ENCODE measurements at regions not wholly inside any gene's neighbourhood (a gene's known extent, or its start where the extent isn't known, plus 50 kb on each side); places are given as distances from the start of the nearest gene placed in this dataset.

DNA sequence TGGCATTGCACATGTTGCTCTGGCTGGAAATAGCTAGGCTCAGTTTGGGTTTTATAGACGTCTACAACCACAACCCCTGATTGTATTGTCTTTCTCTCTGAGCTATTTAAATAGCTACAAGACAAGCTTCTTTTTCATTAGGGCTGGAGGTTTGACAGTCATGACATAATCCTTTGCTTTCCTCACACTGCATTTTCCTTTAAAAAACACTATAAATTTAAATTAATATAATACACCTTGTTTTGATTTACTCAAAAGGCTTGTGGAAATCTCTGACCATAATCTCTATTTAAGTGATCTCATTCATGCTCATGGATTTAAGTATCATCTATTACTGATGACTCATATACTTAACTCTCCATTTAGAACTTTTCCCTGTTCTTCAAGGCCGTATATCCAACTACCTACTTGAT lies 50.4 kb upstream of the PTGFR start:
- Histone ChIP-seq H3K4me1 (ENCODE audit: control insufficient read depth, insufficient read depth, low read length, unreplicated experiment) (no peaks in the 10 kb centered on the region), H3K27ac (ENCODE audit: low read depth, low read length) (no peak overlapping the region), H3K79me2 (ENCODE audit: control insufficient read depth, insufficient read depth, low read length, unreplicated experiment) (no peaks in the 10 kb centered on the region), H3K27me3 (ENCODE audit: insufficient read depth, low read length) (no peaks in the 10 kb centered on the region), H2AFZ (ENCODE audit: low read length, unreplicated experiment) (no peak overlapping the region), H3K4me3 (ENCODE audit: low read depth, low read length) (no peak overlapping the region), H3K36me3 (ENCODE audit: insufficient read depth, low read length) (no peaks in the 10 kb centered on the region)

Data from ACC112 (cell line).